Breast epithelium (tissue), 3 donors: ENCODE measurements at regions not wholly inside any gene's neighbourhood (a gene's known extent, or its start where the extent isn't known, plus 50 kb on each side); places are given as distances from the start of the nearest gene placed in this dataset.

Experiments
- CTCF ChIP-seq, 3 donors: fragments of 450-650 bp; IDR thresholded peaks; one replicate each; pipeline ENCODE4 v1.5.1; 2016 to 2017; ENCODE audit warnings: antibody characterized with exemption in 3 of 3, mild to moderate bottlenecking in 3 of 3, moderate library complexity in 3 of 3
- POLR2AphosphoS5 ChIP-seq, 3 donors: sonication (generic); formaldehyde crosslinking; IDR thresholded peaks; one replicate each; pipeline ENCODE4 v1.6.1; 2017; ENCODE audit warnings: antibody characterized with exemption in 3 of 3

GRCh38 chr15:91515188-91515754 lies 338.2 kb upstream of the SLCO3A1 start:
- TF ChIP-seq POLR2AphosphoS5 (IDR thresholded peaks at IDR 0.05) (no peak), CTCF (IDR thresholded peaks at IDR 0.05) (no peak)
